MM.1S (cell line): ENCODE measurements at regions not wholly inside any gene's neighbourhood (a gene's known extent, or its start where the extent isn't known, plus 50 kb on each side); places are given as distances from the start of the nearest gene placed in this dataset.

Source experiments
- DNase-seq: peaks from one replicate; pipeline ENCODE4 v3.0.0-alpha.2; 2015
- H2AFZ ChIP-seq: fragments of 300-600 bp; sonication (generic); 2 replicates; pipeline ENCODE4 v1.6.0; 2016; ENCODE audit warnings: antibody characterized with exemption, low read length
- H3F3A ChIP-seq: fragments of 300-600 bp; sonication (generic); 2 replicates; pipeline ENCODE4 v1.6.1; 2016; ENCODE audit warnings: mild to moderate bottlenecking, antibody characterized with exemption, low read length, moderate library complexity, mixed read lengths; ENCODE audit not compliant: insufficient read depth
- H3K27ac ChIP-seq: fragments of 300-600 bp; sonication (generic); 2 replicates; pipeline ENCODE4 v1.5.1; 2016; ENCODE audit warnings: mild to moderate bottlenecking, low read length
- H3K27me3 ChIP-seq: fragments of 300-600 bp; sonication (generic); replicated peaks from 2 replicates; pipeline ENCODE4 v1.6.0; 2016; ENCODE audit warnings: low read length; ENCODE audit not compliant: insufficient read depth
- H3K36me3 ChIP-seq: fragments of 300-600 bp; sonication (generic); replicated peaks from 2 replicates; pipeline ENCODE4 v1.6.1; 2016; ENCODE audit warnings: mild to moderate bottlenecking, low read length, mixed read lengths; ENCODE audit not compliant: insufficient read depth
- H3K4me1 ChIP-seq: fragments of 300-600 bp; sonication (generic); 2 replicates; pipeline ENCODE4 v1.6.1; 2016; ENCODE audit warnings: low read length, mixed read lengths
- H3K4me2 ChIP-seq: fragments of 300-600 bp; sonication (generic); 2 replicates; pipeline ENCODE4 v1.6.0; 2016; ENCODE audit warnings: low read depth, low read length
- H3K4me3 ChIP-seq: fragments of 300-600 bp; sonication (generic); 2 replicates; pipeline ENCODE4 v1.5.1; 2016; ENCODE audit warnings: low read length, mixed read lengths
- H3K79me2 ChIP-seq: fragments of 300-600 bp; sonication (generic); 2 replicates; pipeline ENCODE4 v1.6.1; 2016; ENCODE audit warnings: mixed run types, low read length, mixed read lengths
- H3K9ac ChIP-seq: fragments of 300-600 bp; sonication (generic); 2 replicates; pipeline ENCODE4 v1.6.1; 2016; ENCODE audit warnings: low read length, mixed read lengths
- H3K9me2 ChIP-seq: fragments of 300-600 bp; sonication (generic); replicated peaks from 2 replicates; pipeline ENCODE4 v1.6.1; 2016; ENCODE audit warnings: mild to moderate bottlenecking, low read length, mixed read lengths; ENCODE audit not compliant: insufficient read depth
- H3K9me3 ChIP-seq: fragments of 300-600 bp; sonication (generic); replicated peaks from 2 replicates; pipeline ENCODE4 v1.6.1; 2016; ENCODE audit warnings: mild to moderate bottlenecking, low read length, mixed read lengths; ENCODE audit not compliant: insufficient read depth
- H4K20me1 ChIP-seq: fragments of 300-600 bp; sonication (generic); 2 replicates; pipeline ENCODE4 v1.6.1; 2016; ENCODE audit warnings: mild to moderate bottlenecking, low read length, moderate library complexity, mixed read lengths; ENCODE audit not compliant: insufficient read depth
- CTCF ChIP-seq: fragments of 300-600 bp; sonication (generic); IDR thresholded peaks from 2 replicates; pipeline ENCODE4 v1.5.1; 2016; ENCODE audit warnings: antibody characterized with exemption, low read length, mixed read lengths
- EZH2 ChIP-seq: fragments of 300-600 bp; sonication (generic); optimal IDR thresholded peaks from 2 replicates; pipeline ENCODE3; 2017; ENCODE audit warnings: low read depth, mild to moderate bottlenecking, antibody characterized with exemption, low read length, mixed read lengths
- EZH2phosphoT487 ChIP-seq: fragments of 300-600 bp; sonication (generic); IDR thresholded peaks from 2 replicates; pipeline ENCODE4 v1.6.1; 2018; ENCODE audit warnings: antibody characterized with exemption, low read length

DNA sequence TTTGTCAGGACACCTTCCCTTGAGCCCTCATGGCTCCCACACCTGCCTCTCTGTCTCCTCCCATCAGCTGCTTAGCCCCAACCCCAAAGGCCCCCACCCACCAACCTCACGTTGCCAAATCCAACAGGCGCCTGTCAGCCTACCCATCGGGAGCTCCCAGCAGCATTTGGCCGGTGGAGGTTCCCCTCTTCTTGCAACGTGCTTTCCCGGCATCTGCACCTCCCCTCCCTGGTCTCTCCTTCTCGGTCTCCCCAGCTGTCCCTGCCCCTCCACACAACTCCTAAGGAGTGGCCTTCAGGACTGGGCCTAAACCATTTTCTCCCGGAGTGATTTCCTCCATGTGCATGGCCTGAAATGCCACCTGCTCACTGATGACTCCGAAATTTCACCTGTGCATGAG, 71.9 kb downstream of the KLHDC7A start:
- H3K4me1 ChIP-seq = no peaks in the 10 kb centered on the region
- DNase-seq = no peak
- TF ChIP-seq CTCF (no peak), EZH2phosphoT487 (no peak), EZH2 (no peak)
- no peak overlapping the region for H2AFZ ChIP-seq
- H3K4me2 ChIP-seq = no peak overlapping the region
- H3K9me2 ChIP-seq = no peaks in the 10 kb centered on the region
- H3K27ac ChIP-seq = no peak overlapping the region
- H3K79me2 ChIP-seq = no peaks in the 10 kb centered on the region
- no peaks in the 10 kb centered on the region for H3K36me3 ChIP-seq
- peaks cover 91% of the 10 kb centered on the region for H3K27me3 ChIP-seq
- H3K4me3 ChIP-seq = no peak overlapping the region
- H3K9ac ChIP-seq = no peak overlapping the region
- H3F3A ChIP-seq = no peaks in the 10 kb centered on the region
- no peaks in the 10 kb centered on the region for H3K9me3 ChIP-seq
- no peaks in the 10 kb centered on the region for H4K20me1 ChIP-seq

DNA sequence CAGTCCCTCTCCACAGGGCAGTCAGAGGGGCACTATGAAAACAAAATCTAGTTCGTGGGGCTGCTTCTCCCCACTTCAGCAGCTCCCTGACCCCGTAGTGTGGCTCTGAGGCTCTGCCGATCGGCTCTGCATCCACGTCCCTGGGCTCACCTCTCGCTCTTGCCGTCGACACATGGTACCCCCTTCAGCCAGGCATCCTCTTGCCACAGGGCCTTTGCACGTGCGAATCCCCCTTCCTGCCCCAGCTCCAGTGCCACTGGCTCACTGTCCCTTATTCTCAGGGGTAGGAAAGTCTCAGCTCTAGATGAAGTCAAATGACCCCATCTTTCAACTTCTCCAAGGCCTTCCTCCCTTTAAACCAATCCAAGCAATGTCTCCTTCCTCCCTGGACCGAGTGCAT, 72.7 kb downstream of the KLHDC7A start:
- no peaks in the 10 kb centered on the region for H4K20me1 ChIP-seq
- H3K9ac ChIP-seq = no peak overlapping the region
- H3K27ac ChIP-seq = no peak overlapping the region
- no peaks in the 10 kb centered on the region for H3F3A ChIP-seq
- no peaks in the 10 kb centered on the region for H3K9me2 ChIP-seq
- H3K27me3 ChIP-seq = peaks cover 91% of the 10 kb centered on the region
- no peak overlapping the region for H2AFZ ChIP-seq
- no peaks in the 10 kb centered on the region for H3K36me3 ChIP-seq
- no peaks in the 10 kb centered on the region for H3K79me2 ChIP-seq
- no peaks in the 10 kb centered on the region for H3K9me3 ChIP-seq
- no peak overlapping the region for H3K4me2 ChIP-seq
- no peak for DNase-seq
- no peaks in the 10 kb centered on the region for H3K4me1 ChIP-seq
- H3K4me3 ChIP-seq = no peak overlapping the region
- TF ChIP-seq EZH2 (no peak), EZH2phosphoT487 (no peak), CTCF (no peak)

DNA sequence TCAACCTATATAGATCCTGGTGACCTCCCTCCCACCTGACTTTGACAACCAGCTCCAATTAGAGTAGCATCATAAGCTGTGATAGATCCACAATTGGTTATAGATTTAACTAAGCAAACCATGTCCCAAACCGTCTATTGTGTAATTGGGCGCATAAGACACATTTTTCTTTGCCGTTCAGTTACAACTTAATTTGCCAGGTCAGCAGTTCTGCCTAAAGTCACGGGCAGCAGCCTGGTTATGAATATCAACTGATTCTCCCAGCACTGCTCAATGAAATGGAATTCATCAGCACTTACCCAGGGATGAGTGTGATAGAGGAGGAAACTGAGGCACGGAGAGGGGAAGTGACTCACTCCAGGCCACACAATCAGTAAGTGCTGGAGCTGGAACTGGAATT, 73.4 kb downstream of the KLHDC7A start:
- Histone ChIP-seq H3K9ac (no peak overlapping the region), H3K4me2 (no peak overlapping the region), H2AFZ (no peak overlapping the region), H3K27me3 (peaks cover 91% of the 10 kb centered on the region), H4K20me1 (no peaks in the 10 kb centered on the region), H3K4me3 (no peak overlapping the region), H3K79me2 (no peaks in the 10 kb centered on the region), H3K27ac (no peak overlapping the region), H3K9me3 (no peaks in the 10 kb centered on the region), H3K9me2 (no peaks in the 10 kb centered on the region), H3K36me3 (no peaks in the 10 kb centered on the region), H3K4me1 (no peaks in the 10 kb centered on the region), H3F3A (no peaks in the 10 kb centered on the region)
- no peak for TF ChIP-seq EZH2phosphoT487
- TF ChIP-seq CTCF = no peak
- no peak for TF ChIP-seq EZH2
- DNase-seq = no peak
